SHP77 treated with DMSO at 0.1 percent for 48 hours (cell line): ENCODE measurements at regions not wholly inside any gene's neighbourhood (a gene's known extent, or its start where the extent isn't known, plus 50 kb on each side); places are given as distances from the start of the nearest gene placed in this dataset.

ENCODE experiments used
- DNase-seq: peaks from one replicate; lab custom pipeline; 2025; lab: John Stamatoyannopoulos, UW

DNA sequence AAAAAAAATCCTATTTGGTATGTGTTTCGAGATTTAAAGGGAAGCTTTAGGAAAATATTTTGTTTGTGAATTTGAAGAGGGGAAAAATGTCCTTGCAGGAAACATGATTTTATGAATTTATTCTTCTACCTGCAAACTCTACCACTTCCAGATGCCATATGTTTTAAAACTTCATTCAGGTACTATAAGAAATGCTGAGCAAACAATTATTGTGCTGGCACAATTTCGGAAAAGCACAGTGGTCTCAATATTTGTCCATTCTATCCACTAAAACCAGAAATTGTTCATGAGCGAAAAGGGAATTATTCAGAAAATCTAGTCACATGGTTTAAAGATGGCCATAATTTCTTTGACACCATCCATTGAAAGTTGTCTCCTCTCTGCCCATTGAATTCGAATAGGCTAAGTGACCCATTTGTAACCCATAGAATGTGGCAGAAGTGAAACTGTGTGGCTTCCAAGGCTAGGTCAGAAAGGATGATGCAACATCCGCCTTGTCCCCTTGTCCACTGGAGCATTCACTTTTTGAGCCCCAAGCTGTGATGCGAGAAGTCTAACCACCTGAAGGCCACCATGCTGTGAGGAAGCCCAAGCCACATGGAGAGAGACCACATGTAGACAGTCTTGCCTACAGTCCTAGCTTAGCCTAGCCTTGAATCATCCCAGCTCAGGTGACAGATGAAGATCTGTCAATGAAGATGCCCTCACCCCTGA lies 189.8 kb upstream of the PRKCQ start:
- no peak for DNase-seq

DNA sequence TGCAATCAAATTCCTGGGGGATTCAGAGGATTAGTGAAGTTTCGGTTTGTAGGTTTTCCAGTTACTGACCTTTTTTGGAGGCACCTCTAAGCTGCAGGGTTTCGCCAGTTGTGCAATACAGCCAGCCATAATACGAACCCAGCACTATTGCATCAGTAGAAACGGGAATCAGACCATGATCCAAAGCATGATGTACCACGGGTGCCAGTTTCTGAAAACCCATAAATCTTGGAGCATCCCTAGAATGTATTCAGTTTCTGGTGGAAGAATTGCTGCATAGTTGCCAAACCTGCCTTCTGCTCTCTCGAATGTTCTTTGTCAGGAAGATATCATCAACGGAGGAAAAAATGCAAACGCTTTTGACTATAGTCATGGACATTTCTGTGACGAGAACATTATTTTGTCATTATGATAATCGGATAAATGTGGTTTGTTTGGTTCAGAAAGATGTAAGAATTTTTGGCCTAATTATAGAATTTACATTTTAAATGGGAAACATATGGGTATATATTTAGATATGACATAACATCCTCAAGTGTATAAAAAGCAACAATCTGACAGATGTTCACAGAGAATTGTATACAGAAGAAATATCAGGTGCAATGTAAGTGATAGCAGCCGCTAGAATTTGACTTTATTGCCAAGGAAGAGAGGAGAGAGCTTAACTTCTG lies 186.2 kb upstream of the PRKCQ start:
- no peak for DNase-seq

DNA sequence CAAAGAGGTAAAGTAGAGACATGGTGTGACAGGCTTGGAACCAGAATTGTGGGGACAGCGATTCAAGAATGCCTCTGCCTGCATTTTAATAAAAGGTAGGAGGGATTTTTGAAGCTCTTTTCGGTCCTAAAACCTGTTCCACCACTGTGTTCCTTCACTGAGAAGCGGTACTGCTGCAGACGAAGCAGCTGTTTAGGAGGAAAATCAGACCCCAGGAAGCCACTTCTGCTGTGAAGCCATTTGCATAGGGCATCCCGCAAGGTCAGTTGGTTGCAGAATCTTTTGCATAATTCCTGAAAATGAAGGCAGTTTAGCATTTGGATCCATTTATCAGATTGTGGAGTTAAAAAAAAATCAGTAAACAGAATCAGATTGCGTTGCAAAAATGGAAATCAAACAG lies 183.3 kb upstream of the PRKCQ start:
- no peak for DNase-seq

DNA sequence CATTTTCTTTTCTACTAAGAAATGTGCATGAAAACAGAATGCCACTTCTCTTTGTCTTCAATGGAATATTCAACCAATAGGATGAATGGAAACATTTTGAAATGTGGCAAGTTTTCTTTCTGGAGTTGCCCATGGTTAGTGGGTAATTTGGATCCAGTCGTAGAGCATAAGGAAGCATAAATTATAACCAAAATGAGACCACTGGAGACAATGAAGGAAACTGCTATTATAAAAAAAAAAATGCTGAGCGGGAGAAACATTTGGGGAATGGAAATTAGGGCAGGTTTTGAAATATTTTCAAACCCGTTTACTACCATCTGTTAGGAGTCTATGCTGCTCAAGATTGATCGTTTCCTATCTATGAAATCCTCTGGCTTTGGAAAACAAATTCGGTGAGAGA lies 182.9 kb upstream of the PRKCQ start:
- DNase-seq: no peak

DNA sequence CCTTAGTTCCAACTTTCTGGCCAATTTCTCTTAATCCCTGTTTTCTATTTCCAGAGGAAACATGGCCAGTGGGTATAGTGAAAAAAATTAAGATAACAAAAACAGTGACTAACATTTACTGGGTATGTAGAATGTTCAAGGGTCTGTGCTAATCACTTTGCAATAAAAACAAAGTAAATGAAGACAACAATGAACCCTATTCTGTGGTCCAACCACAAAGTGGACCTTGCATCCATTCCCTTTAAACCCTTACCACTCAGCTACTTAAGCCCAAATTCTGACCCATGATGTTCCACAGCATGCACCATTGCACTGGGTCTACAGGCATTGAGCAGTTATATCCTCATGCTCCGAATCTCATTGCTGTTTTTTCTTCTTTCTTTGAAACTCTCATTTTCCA lies 179.9 kb upstream of the PRKCQ start:
- DNase-seq: no peak

DNA sequence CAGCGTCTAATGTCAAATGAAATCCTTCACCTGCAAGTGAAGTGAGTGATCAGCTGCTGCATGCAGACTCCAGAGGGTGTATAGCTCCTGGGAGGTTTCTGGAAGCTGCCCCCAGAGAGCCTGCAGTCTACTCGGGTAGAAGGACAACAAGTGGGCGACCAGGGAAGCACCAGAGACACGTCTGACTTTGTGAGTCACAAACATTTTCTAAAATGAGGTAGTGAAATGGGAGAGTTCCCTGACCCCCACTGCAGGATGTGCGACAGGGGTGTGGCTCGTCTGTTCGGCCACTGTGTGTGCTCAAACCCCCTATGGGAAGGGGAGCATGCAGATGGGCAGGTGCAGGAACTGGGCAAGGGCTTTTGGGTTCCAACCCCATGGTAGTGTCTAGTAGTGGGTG lies 177.1 kb upstream of the PRKCQ start:
- no peak for DNase-seq

DNA sequence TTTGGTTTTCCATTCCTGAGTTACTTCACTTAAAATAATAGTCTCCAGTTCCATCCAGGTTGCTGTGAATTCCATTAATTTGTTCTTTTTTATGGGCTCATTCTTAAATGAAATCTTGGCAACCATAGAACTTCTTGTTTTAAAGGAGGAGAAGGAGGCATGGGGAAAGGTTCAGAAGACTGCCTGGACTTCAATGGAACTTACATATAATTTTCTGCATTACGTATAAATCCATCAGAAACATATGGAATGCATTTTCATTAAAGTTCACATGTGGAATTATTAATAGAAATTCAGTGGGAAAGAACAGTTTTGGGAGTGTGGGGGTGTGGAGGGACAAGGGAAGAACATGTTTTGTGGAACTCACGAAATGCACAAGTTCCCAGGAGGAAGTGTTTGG lies 176.6 kb upstream of the PRKCQ start:
- no peak for DNase-seq

DNA sequence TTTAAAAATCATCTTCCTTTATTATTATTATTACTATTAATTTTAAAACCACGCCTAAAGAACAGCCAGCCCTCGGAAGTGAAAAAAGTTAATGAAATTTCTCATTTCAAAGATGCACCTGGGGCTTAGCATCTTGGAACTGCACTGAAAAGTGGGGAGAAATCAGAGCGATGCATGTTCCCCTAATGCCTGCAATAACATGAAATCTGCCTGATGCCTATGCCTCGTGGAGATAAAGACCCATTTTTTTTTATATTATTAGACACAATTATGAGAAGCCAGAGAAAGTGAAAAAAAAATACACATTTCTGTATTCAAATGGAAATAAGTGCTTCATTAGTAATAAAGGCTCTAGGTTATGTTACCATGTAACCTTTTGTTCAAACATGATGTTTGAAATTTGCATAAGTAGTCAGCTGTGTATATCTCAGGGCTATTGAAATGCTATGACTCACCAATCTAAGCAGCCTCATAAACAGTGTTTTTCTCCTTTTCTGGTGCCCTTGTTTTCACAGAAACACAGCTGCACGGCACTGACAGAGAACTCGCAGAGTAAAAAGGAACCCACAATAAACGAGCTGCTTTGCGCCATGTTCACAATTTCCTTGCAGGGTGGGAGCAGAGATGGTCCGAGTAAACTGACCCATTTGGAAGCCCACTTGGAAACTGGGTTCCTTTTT lies 175.8 kb upstream of the PRKCQ start:
- no peak for DNase-seq

DNA sequence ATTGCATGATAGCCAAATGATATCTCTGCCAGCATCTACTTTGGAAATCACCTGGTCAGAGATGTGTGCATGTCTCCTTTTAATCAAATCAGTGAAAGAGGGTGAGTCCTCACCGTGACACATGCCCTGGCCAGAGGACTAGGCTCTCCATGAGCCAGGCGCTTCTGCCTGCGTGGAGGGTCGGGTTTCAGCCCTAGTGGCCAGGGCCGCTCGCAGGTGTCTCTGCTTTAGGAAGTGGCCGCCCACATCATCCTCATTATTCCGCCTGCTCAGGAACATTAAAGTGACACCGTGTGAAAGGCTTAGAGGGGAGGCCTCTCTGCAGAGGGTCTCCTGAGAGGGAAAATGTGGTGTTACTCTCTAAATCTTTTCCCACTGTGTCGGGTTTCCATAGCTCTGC lies 173.6 kb upstream of the PRKCQ start:
- no peak for DNase-seq

DNA sequence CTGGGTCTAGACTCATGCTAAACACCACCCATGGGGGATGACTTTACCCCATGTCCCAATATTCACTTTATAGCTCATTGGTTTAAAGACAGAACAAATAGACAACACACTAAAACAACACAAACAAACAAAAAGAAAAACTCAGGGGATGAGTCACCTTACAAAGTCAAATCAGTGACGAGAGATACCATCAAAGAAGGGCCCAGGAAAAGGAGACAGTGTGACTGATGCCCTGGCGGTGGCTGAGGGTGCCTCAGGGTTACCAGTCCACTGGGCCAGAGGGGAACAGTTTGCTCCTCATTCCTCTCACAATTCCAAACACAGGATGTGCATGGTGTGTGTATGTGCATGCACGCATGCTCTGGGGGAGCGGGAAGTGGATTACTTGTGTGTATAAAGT lies 171.3 kb upstream of the PRKCQ start:
- DNase-seq: no peak

DNA sequence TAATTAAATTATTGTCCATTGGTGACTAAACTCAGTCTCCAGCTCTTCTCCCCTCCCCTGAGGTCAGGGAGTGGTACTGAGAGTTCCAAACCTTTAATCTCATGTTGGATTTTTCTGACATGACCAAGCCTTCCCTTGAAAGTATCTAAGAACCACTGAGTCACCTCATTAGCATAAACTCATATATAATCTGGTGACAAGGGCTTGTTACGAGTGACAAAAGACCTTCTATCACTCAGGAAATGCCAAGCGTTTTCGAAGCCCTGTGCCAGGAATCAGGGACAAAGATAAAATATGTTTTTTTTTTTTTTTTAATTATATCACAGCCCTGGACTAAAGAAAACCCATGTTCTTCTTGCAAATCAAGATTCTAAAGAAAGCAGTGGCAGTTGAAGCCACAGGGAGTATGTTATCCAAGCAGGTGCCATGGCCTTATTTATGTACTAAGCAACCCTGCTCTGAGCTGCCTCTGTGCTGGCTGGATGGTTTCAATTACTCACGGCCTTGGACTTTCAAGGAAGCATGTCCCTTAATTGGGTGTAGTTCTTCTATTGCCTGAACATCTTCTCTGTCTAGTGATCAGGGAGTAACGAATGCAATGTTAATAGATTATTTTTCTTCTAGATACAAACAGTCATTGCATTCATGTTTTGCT lies 169.0 kb upstream of the PRKCQ start:
- no peak for DNase-seq

DNA sequence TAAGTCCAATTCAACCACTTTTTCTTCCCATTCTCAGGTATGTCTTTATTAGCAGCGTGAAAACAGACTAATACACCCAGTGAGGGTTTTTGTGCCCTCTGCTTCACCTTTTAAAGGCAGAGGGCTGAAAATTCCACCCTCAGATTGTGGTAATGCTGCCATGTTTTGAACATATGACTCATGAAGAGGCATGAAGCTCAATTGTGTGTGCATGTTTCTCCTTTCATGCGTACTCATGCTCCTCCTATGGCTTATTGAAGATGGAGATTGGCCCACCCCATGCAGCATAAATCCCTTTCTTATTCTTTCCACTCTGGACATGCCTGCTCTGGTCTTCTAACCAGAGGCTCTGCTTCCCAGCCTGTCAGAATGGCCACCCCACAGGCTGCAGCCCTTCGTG lies 168.0 kb upstream of the PRKCQ start:
- DNase-seq: no peak

DNA sequence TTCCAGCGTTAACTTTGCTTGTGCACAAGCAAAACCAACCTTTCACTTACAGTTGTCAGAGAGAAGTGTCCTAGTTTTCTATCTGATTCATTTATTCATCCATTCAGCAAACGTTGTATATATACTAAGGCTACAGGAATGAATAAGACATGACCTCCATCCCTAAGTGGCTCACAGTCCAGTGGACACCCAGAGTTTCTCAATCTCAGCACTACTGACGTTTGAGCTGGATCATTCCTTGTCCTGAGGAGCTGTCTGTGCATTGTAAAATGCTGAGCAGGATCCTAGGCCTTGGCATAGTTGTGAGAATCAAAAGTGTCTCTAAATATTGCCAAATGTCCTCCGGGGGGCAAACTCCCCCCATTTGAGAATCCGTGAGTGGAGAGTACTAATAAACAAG lies 166.7 kb upstream of the PRKCQ start:
- DNase-seq: no peak

DNA sequence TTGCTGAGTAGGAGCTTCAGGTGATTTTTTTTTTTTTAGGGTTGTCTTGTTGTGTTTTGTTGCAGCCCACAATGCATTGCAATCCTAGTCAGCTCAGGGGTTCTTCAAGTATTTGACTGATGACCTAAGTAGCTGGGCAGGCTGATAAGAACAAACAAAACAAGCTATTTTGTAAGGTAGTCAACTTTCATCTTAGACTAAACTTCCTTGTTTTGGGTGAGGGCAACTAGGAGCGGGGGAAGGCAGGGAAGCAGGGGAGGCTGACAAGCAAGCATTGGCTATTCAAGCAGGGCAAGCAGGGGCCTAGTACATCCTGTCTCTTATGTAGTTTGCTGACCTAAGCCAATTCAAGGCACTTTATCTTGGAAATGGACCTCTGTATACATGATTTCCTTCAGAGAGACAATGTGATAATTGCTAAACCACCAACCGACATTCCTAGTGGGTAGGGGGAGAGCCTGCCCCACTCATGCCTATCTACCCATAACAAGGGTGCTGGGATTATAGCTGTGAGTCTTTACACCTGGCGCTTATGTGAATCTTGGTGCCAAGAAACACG lies 163.3 kb upstream of the PRKCQ start:
- no peak for DNase-seq

DNA sequence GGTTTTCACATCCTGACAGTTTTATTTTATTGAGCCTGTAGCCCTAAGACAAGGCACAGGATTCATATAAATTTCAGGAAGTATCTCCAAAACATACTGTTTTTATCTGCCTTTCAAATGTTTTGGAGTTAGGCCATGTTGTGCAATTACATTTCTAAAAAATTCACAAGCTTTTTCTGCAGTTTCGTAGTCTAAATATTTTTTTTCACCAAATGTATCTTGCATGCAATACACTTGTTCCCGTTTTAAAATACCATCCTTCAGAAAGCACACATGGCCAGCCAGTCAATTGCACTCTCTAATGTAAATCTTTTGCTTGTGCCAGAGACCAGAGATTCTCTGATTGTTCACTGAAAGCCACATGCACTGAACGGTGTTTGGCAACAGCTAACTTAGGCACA lies 161.5 kb upstream of the PRKCQ start:
- no peak for DNase-seq

DNA sequence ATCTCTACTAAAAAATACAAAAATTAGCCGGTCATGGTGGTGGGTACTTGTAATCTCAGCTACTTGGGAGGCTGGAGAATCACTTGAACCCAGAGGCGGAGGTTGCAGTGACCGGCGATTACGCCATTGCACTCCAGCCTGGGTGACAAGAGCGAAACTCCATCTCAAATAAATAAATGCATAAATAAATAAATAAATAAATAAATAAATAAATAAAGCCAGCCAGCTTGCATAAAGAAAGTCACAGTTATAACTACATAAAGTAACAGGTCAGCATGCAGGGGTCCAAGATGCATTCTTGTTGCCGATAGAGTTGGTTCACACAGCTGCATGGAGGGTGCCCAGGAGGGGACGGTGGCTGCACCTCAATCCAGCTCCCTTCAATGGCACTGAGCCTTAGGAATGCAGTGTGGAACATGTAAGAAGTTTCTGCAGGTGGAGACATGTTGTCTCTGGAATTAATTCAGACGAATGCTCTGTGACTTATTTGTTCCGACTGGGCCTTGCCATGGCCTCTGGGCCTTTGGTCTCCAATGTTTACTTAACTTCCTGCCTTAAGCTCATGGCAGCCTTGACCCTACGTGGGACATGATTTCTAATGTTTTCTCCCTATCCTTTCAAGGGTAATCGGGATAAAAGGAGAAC lies 159.6 kb upstream of the PRKCQ start:
- no peak for DNase-seq

DNA sequence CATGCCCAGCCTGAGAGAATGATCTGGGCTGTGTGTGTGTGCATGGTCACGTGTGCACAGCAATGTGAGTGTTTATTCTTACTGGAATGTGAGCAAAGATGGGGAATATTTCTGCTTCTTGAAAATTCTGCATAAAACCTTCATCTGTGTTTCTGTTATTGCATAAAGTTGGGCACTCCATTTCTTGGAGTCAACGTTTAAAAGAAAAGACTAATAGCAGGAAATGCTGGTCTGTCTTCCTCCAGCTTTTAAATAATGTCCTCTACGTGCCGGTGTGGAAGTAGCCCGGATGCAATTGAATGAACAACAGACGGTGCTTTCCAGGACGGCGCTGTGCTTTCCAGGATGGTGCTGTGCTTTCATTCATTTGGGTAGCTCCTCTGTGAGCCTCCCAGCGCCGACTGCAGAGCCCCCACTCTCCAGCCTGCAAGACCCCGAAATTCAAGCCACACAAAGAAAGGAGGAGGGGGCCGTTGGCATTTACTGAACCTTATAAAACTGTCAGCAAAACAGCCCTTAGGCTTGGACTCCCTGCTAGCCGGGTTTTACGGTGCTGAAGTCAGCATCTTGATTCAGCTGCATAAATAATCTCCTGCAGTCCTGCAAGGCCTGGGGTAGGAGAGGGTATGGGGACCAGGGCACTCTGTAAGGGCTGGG lies 158.2 kb upstream of the PRKCQ start:
- no peak for DNase-seq

DNA sequence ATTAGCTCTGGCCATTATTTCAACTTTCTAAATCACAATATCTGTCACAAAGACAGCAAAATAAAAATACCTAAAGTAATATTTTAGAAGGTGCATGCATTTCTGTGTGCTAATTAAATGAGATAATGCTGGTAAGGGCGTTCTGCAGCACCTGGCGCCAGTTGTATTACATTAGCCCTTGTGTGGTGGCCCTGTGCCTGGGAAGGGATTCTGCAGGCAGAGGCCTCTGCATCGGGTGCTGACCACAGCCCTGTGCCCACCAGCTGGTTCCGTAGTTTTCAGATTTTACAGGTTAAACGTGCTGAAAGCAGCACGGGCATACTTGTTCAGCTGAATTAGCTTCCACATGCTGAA lies 157.7 kb upstream of the PRKCQ start:
- no peak for DNase-seq

DNA sequence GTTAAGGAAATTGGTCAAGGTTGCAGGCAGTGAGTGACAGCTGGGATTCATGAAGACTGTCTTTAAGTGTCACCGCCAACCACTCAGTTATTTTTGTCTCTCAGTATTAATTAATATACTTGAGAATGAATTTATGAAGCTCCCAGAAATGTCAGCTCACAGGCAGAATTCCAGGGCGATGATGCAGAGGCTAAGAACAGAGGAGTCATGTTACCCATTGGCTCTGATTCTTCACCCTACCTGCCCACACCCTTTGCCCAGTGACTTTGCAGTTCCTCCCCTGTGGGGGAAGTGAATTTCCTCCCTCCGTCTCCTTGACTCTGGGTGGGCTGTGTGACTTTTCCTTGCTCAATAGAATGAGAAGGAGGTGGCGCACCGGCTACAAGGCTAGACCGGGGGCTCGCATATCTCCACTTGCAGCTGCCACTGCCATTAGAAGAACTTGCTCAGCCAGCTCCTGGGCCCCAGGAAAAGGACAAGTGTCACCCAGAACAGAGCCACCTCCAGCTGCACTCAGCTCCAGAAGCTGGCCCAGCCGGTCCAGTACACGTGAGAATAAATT lies 157.1 kb upstream of the PRKCQ start:
- DNase-seq: no peak

DNA sequence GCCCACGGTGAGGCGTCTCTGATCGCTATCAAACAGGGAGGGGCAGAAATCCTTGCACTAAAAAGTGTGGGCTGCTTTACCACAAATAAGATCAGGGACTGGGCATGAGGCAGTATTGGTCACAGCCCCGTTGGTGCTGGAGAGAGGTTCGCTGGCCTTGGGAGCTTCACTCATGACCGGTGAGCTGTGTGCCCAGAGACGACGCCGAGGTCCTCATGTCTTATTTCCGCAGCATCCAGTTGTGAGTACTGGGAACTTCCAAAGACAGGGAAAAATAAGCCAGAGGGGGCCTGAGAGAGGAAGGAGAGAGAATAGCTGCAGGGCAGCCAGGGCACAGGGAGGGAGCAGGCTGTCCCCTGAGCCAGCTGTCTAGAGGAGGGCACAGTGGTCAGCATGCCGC lies 154.2 kb upstream of the PRKCQ start:
- no peak for DNase-seq

DNA sequence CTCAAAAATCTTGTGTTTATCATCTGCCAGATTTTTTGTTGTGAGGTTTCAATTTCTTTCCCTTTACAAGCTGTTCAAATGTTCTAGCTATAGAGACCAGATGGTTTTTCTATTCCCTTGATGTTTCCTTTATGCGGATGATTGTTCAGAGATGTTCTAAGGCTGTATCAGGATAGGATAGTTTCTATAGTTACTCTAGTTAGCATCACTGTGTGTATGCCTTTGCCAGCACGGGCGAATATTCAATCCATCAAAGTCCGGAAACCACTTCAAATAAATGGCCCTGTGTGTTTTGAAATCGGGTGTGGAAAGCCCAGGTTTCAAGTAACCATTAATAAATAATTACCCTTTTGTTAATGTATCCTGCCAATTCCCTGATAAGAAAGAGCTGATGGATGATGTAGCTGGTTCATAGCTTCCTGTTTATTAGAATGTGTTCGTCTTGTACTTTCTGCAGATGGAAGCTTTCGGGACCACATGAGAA lies 149.8 kb upstream of the PRKCQ start:
- no peak for DNase-seq
